HepG2 (cell line): ENCODE measurements at regions not wholly inside any gene's neighbourhood (a gene's known extent, or its start where the extent isn't known, plus 50 kb on each side); places are given as distances from the start of the nearest gene placed in this dataset.

Source experiments
- ATAC-seq: fragments of 200-7000 bp; cut with Tn5 transposase; 3 replicates; pipeline ENCODE4 v1.9.1; 2020; ENCODE audit warnings: mild to moderate bottlenecking, moderate library complexity
- BruUV-seq: library from RNA; stranded (reverse); fragments of 400-500 nt; replicated peaks from 2 replicates; lab custom pipeline; 2021; lab: Mats Ljungman, UMichigan
- CTCF ChIA-PET: fragments of 300-600 bp; formaldehyde crosslinking; extraction: SDS; loops from one replicate; lab custom pipeline; 2021; ENCODE audit warnings: low total read pairs, inconsistent platforms, low intra/inter-chr PET ratio; lab: Yijun Ruan, JAX
- POLR2A ChIA-PET: fragments of 350-600 bp; sonication (Branson Sonifier 250); formaldehyde crosslinking; loops from one replicate; lab custom pipeline; 2020; ENCODE audit warnings: antibody characterized with exemption, inconsistent platforms; lab: Yijun Ruan, JAX
- DNase-seq: peaks from one replicate; pipeline ENCODE4 v3.0.0-alpha.2; 2015; ENCODE audit warnings: low spot score
- FAIRE-seq: peaks from 3 replicates; lab custom pipeline; 2011; peaks lifted over from hg19 to GRCh38; lab: Jason Lieb, UNC
- H2AFZ ChIP-seq: one replicate; pipeline ENCODE4 v1.6.1; 2011; ENCODE audit warnings: low read length, inconsistent platforms
- H3K27ac ChIP-seq: fragments of 300-600 bp; 3 replicates; pipeline ENCODE4 v1.8.0; 2011; ENCODE audit warnings: mixed run types, mild to moderate bottlenecking, mixed read lengths, low read length, inconsistent platforms; ENCODE audit not compliant: insufficient read depth; ENCODE audit errors: extremely low read length
- H3K27me3 ChIP-seq, 2 experiments: fragments of 200-600 bp in 1 of 2; 2 replicates in 1 of 2; 3 replicates in 1 of 2; pipeline versions ENCODE4 v1.6.0 to v1.8.0; 2011; ENCODE audit warnings: low read length in 2 of 2, mild to moderate bottlenecking in 2 of 2, moderate library complexity in 2 of 2, inconsistent platforms in 1 of 2; ENCODE audit not compliant: insufficient read depth in 2 of 2, control insufficient read depth in 1 of 2
- H3K36me3 ChIP-seq, 2 experiments: fragments of 200-600 bp in 1 of 2; replicated peaks in 1 of 2; 2 replicates in 1 of 2; 3 replicates in 1 of 2; pipeline versions ENCODE4 v1.5.1 to v1.8.0; 2011; ENCODE audit warnings: low read length in 2 of 2, inconsistent platforms in 1 of 2; ENCODE audit not compliant: insufficient read depth in 2 of 2, control insufficient read depth in 1 of 2
- H3K4me1 ChIP-seq: 2 replicates; pipeline ENCODE4 v1.5.1; 2012; ENCODE audit warnings: low read length, inconsistent platforms; ENCODE audit not compliant: insufficient read depth
- H3K4me2 ChIP-seq: 2 replicates; pipeline ENCODE4 v1.6.0; 2011; ENCODE audit warnings: low read depth, low read length, inconsistent platforms
- H3K4me3 ChIP-seq, 3 experiments: fragments of 200-600 bp in 1 of 3; sonication (generic), shearing (Covaris generic) in 1 of 3; replicated peaks in 1 of 3; 2 replicates each; pipeline ENCODE4 v1.5.1; 2011 to 2016; ENCODE audit warnings: low read length in 3 of 3, inconsistent platforms in 2 of 3, low read depth in 2 of 3, mild to moderate bottlenecking in 2 of 3, control low read depth in 1 of 3, mixed read lengths in 1 of 3; ENCODE audit not compliant: insufficient read depth in 1 of 3
- H3K79me2 ChIP-seq: one replicate; pipeline ENCODE4 v1.6.1; 2011; ENCODE audit warnings: low read length, inconsistent platforms; ENCODE audit not compliant: insufficient read depth
- H3K9ac ChIP-seq: 2 replicates; pipeline ENCODE4 v1.6.0; 2011; ENCODE audit warnings: mild to moderate bottlenecking, low read depth, low read length, inconsistent platforms; ENCODE audit not compliant: insufficient read depth
- H3K9me3 ChIP-seq: 2 replicates; pipeline ENCODE4 v1.5.1; 2012; ENCODE audit warnings: mild to moderate bottlenecking, low read length
- H4K20me1 ChIP-seq: 2 replicates; pipeline ENCODE4 v1.6.0; 2011; ENCODE audit warnings: inconsistent platforms, mild to moderate bottlenecking, low read length, moderate library complexity; ENCODE audit not compliant: insufficient read depth
- CREB1 ChIP-seq, 2 experiments: fragments of 450-650 bp in 1 of 2; IDR thresholded peaks; 2 replicates each; pipeline ENCODE4 v1.6.1; 2016 to 2017; ENCODE audit warnings: control low read depth in 1 of 2, mild to moderate bottlenecking in 1 of 2, missing compliant biosample characterization in 1 of 2, missing genetic modification characterization in 1 of 2
- GABPA ChIP-seq, 2 experiments: IDR thresholded peaks; 2 replicates each; pipeline ENCODE4 v1.6.1; 2011 to 2016; ENCODE audit warnings: low read depth in 2 of 2, low read length in 1 of 2, missing biosample characterization in 1 of 2, missing genetic modification characterization in 1 of 2
- RXRA ChIP-seq: sonication (generic); formaldehyde crosslinking; IDR thresholded peaks from 2 replicates; pipeline ENCODE4 v1.5.1; 2020; ENCODE audit warnings: missing genetic modification reagents
- SMYD3 ChIP-seq: sonication (generic); formaldehyde crosslinking; IDR thresholded peaks from 2 replicates; pipeline ENCODE4 v1.8.1; 2023; ENCODE audit warnings: mild to moderate bottlenecking, missing genetic modification reagents
- ZMAT3 ChIP-seq: sonication (generic); formaldehyde crosslinking; conservative IDR thresholded peaks from 2 replicates; pipeline ENCODE4 v1.7.0; 2021; ENCODE audit warnings: missing genetic modification reagents
- ZNF101 ChIP-seq: sonication (generic); formaldehyde crosslinking; IDR thresholded peaks from 2 replicates; pipeline ENCODE4 v1.4.0; 2020; ENCODE audit warnings: mild to moderate bottlenecking, low read depth, missing genetic modification reagents, borderline replicate concordance
- ZNF589 ChIP-seq: sonication (generic); formaldehyde crosslinking; conservative IDR thresholded peaks from 2 replicates; pipeline ENCODE4 v1.8.0; 2022; ENCODE audit warnings: mild to moderate bottlenecking, moderate library complexity, missing genetic modification reagents
- WGBS: methylation state at CpG from one replicate; pipeline ENCODE4 v1.1.6; 2017; ENCODE audit warnings: low lambda C conversion rate; 5-methylcytosine and 5-hydroxymethylcytosine counted together
- in situ Hi-C: cut with HindIII; loops from 2 replicates; pipeline ENCODE4 v1.10.0; 2017; ENCODE audit warnings: low pct_unique_long_range_greater_than_20kb; ENCODE audit not compliant: extremely low pct_ligation_motif_present
- intact Hi-C: fragments of 100-400 bp; cut with micrococcal nuclease; formaldehyde crosslinking; loops from one replicate; pipeline ENCODE4 v1.10.0; 2022; ENCODE audit not compliant: unreplicated experiment
- TF ChIP-seq, protein P1 (sequence below): sonication (generic); formaldehyde crosslinking; IDR thresholded peaks from 2 replicates; pipeline ENCODE4 v1.5.0; 2020; ENCODE audit warnings: missing genetic modification reagents, mild to moderate bottlenecking, borderline replicate concordance
- TF ChIP-seq, protein P2 (sequence below): sonication (generic); formaldehyde crosslinking; IDR thresholded peaks from 2 replicates; pipeline ENCODE4 v1.4.0; 2020; ENCODE audit warnings: low read depth, mild to moderate bottlenecking, missing genetic modification reagents
- TF ChIP-seq, protein P3 (sequence below): sonication (generic); formaldehyde crosslinking; IDR thresholded peaks from 2 replicates; pipeline ENCODE4 v1.4.0; 2020; ENCODE audit warnings: missing genetic modification reagents

DNA sequence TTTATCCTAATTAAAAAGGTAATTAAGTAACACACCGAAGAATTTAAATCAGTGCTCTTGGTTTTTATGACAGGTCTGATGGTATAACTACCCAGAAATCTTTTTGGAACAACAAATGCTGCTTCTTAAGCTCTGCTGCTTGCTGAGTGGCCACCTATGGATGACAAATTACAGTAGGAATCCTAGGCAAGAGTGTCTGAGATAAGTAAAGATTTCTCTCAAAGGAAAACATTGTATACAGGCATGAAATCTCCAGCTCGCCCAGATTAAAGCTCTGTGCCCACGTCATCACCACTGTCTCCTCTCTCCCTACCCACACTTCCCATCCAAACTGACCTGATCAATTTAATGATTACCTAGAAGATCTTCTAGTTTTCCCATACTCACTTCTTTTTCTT, 1083.0 kb upstream of the MAP3K7 start:
- Histone ChIP-seq H3K9ac (no peak overlapping the region), H4K20me1 (no peaks in the 10 kb centered on the region), H3K36me3 (no peaks in the 10 kb centered on the region), H3K27ac (no peak overlapping the region), H3K4me1 (no peaks in the 10 kb centered on the region), H3K9me3 (no peaks in the 10 kb centered on the region), H3K79me2 (no peaks in the 10 kb centered on the region), H3K4me2 (no peak overlapping the region), H3K27me3 (no peaks in the 10 kb centered on the region), H2AFZ (no peak overlapping the region), H3K4me3 (no peak overlapping the region)
- no TSS peak for BruUV-seq
- ChIA-PET CTCF (no interaction called here), POLR2A (no interaction called here)
- in situ Hi-C loops: no loop called here
- no peak for FAIRE-seq
- no peak for DNase-seq
- WGBS: 2% methylated on average over 3 of the region's 3 CpGs
- intact Hi-C loops: no loop called here
- TF ChIP-seq, protein P1, sequence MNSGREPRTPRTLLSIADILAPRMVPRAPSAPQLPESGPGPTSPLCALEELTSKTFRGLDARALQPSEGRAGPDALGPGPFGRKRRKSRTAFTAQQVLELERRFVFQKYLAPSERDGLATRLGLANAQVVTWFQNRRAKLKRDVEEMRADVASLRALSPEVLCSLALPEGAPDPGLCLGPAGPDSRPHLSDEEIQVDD (CRISPR knock-in tag): no peak
- no peak for TF ChIP-seq GABPA (IDR thresholded peaks at IDR 0.05; ENCODE audit: low read depth, low read length)
- no peak for TF ChIP-seq GABPA (CRISPR knock-in tag; IDR thresholded peaks at IDR 0.05; ENCODE audit: low read depth)
- TF ChIP-seq CREB1 (IDR thresholded peaks at IDR 0.05): peak; percentile 42; the same call in 1 of the 2 replicates
- TF ChIP-seq CREB1 (CRISPR knock-in tag; IDR thresholded peaks at IDR 0.05): no peak
- TF ChIP-seq, protein P2, sequence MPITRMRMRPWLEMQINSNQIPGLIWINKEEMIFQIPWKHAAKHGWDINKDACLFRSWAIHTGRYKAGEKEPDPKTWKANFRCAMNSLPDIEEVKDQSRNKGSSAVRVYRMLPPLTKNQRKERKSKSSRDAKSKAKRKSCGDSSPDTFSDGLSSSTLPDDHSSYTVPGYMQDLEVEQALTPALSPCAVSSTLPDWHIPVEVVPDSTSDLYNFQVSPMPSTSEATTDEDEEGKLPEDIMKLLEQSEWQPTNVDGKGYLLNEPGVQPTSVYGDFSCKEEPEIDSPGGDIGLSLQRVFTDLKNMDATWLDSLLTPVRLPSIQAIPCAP (CRISPR knock-in tag): no peak
- TF ChIP-seq RXRA: no peak
- no peak for ATAC-seq

DNA sequence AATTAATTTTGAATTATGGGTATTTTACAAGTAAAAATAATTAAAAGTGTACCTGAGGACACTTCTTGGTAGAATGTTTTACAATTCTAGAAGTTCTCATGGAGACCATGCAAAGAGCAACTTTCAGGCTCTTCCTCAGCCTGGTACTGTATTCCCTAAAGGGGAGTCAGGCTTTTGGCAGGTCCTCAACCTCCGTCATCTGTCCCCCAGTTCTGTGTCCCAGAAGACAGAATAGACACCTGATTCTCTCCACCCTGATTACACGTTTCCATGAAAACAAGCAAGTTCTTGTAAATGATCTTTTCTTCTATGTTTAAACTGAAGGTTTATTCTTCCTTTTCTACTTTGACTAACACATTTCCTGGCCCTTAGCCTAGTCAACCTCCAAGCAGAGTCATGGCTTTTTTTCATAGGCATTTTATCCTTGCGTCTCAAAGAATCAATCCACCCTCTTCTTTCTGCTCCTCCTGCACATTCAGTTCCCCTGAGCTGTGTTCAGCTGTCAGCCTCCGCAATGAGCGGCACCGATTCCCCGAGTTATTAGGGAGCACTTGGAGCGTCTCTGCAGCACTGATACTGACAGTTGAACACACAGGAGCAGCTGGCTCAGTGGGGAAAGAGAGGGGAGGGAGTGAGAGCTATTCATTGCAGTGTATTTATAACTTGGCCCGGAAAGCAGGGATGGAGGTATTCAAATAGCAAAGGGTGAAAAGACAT, 1082.4 kb upstream of the MAP3K7 start:
- intact Hi-C loops (no loop called here), in situ Hi-C loops (no loop called here)
- ChIA-PET CTCF (no interaction called here), POLR2A (no interaction called here)
- no peak for DNase-seq
- H3K4me1 ChIP-seq: no peaks in the 10 kb centered on the region
- H2AFZ ChIP-seq: no peak overlapping the region
- H3K79me2 ChIP-seq: no peaks in the 10 kb centered on the region
- H3K36me3 ChIP-seq: no peaks in the 10 kb centered on the region
- no peak for FAIRE-seq
- no peak overlapping the region for H3K4me2 ChIP-seq
- no peaks in the 10 kb centered on the region for H4K20me1 ChIP-seq
- no peak overlapping the region for H3K27ac ChIP-seq
- no peaks in the 10 kb centered on the region for H3K9me3 ChIP-seq
- H3K27me3 ChIP-seq: no peaks in the 10 kb centered on the region
- no TSS peak for BruUV-seq
- H3K4me3 ChIP-seq: no peak overlapping the region
- TF ChIP-seq SMYD3 (CRISPR knock-in tag): no peak
- no peak for TF ChIP-seq ZNF589
- TF ChIP-seq, protein P3, sequence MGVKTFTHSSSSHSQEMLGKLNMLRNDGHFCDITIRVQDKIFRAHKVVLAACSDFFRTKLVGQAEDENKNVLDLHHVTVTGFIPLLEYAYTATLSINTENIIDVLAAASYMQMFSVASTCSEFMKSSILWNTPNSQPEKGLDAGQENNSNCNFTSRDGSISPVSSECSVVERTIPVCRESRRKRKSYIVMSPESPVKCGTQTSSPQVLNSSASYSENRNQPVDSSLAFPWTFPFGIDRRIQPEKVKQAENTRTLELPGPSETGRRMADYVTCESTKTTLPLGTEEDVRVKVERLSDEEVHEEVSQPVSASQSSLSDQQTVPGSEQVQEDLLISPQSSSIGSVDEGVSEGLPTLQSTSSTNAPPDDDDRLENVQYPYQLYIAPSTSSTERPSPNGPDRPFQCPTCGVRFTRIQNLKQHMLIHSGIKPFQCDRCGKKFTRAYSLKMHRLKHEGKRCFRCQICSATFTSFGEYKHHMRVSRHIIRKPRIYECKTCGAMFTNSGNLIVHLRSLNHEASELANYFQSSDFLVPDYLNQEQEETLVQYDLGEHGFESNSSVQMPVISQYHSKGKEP (CRISPR knock-in tag): no peak
- no peak for TF ChIP-seq ZNF101
- no peak for TF ChIP-seq ZMAT3
- no peak for ATAC-seq
- no peak overlapping the region for H3K9ac ChIP-seq
- under 1% methylated on average over 9 of the region's 9 CpGs for WGBS
